Mesothelial cell of epicardium (in vitro differentiated cells): ENCODE measurements at regions not wholly inside any gene's neighbourhood (a gene's known extent, or its start where the extent isn't known, plus 50 kb on each side); places are given as distances from the start of the nearest gene placed in this dataset.

Source experiments
- DNase-seq, 2 experiments: peaks; one replicate each; pipeline ENCODE4 v3.0.0; 2021; ENCODE audit warnings: low spot score in 2 of 2; ENCODE audit not compliant: unreplicated experiment in 2 of 2
- H3K27ac Mint-ChIP-seq: 2 replicates; pipeline ENCODE4 v1.8.0; 2021; ENCODE audit warnings: mixed read lengths
- H3K27me3 Mint-ChIP-seq: 2 replicates; pipeline ENCODE4 v1.8.0; 2021; ENCODE audit warnings: low read depth, mixed read lengths
- H3K36me3 Mint-ChIP-seq: 2 replicates; pipeline ENCODE4 v1.8.0; 2021; ENCODE audit warnings: mixed read lengths
- H3K4me1 Mint-ChIP-seq: 2 replicates; pipeline ENCODE4 v1.8.0; 2021; ENCODE audit warnings: mixed read lengths
- H3K4me3 Mint-ChIP-seq: 2 replicates; pipeline ENCODE4 v1.8.0; 2021; ENCODE audit warnings: mild to moderate bottlenecking, moderate library complexity, mixed read lengths
- H3K9me3 Mint-ChIP-seq: 2 replicates; pipeline ENCODE4 v1.8.0; 2021; ENCODE audit warnings: mixed read lengths
- CTCF ChIP-seq: fragments of 200-600 bp; sonication (generic); IDR thresholded peaks from one replicate; pipeline ENCODE4 v1.5.0; 2021; ENCODE audit warnings: antibody characterized with exemption; ENCODE audit not compliant: unreplicated experiment

GRCh38 chr4:121237069-121237399 lies 72.9 kb upstream of the TNIP3 start:
- Mint-ChIP-seq H3K9me3 (peaks cover 7% of the 10 kb centered on the region), H3K27me3 (no peaks in the 10 kb centered on the region), H3K36me3 (no peaks in the 10 kb centered on the region), H3K27ac (no peak overlapping the region), H3K4me1 (peaks cover 17% of the 10 kb centered on the region), H3K4me3 (no peak overlapping the region)
- DNase-seq, result no peak
- no peak for TF ChIP-seq CTCF

- no peak overlapping the region for H3K4me3 Mint-ChIP-seq
- peaks cover 18% of the 10 kb centered on the region for H3K4me1 Mint-ChIP-seq
- TF ChIP-seq CTCF, result no peak
- no peak overlapping the region for H3K27ac Mint-ChIP-seq
- H3K9me3 Mint-ChIP-seq, result peaks cover 7% of the 10 kb centered on the region
- H3K27me3 Mint-ChIP-seq, result no peaks in the 10 kb centered on the region
- no peak for DNase-seq
- no peaks in the 10 kb centered on the region for H3K36me3 Mint-ChIP-seq
Measured at GRCh38 chr4:121236353-121237068, 72.4 kb upstream of the TNIP3 start.

- Mint-ChIP-seq H3K27ac (no peak overlapping the region), H3K9me3 (peaks cover 8% of the 10 kb centered on the region), H3K4me1 (peaks cover 29% of the 10 kb centered on the region), H3K4me3 (no peak overlapping the region), H3K36me3 (no peaks in the 10 kb centered on the region), H3K27me3 (no peaks in the 10 kb centered on the region)
- no peak for DNase-seq
- TF ChIP-seq CTCF, result no peak
Measured at GRCh38 chr4:121233982-121234381, 69.9 kb upstream of the TNIP3 start.

GRCh38 chr4:121229993-121230392 lies 65.9 kb upstream of the TNIP3 start:
- Mint-ChIP-seq H3K4me1 (peaks cover 63% of the 10 kb centered on the region), H3K9me3 (peaks cover 3% of the 10 kb centered on the region), H3K27me3 (no peaks in the 10 kb centered on the region), H3K27ac (peak overlapping the region; percentile 8), H3K36me3 (no peaks in the 10 kb centered on the region), H3K4me3 (no peak overlapping the region)
- DNase-seq, result no peak
- no peak for TF ChIP-seq CTCF

GRCh38 chr4:121228848-121229247 lies 64.7 kb upstream of the TNIP3 start:
- H3K9me3 Mint-ChIP-seq, result peaks cover 3% of the 10 kb centered on the region
- no peak for DNase-seq
- peak overlapping the region; percentile 73 for H3K27ac Mint-ChIP-seq
- no peaks in the 10 kb centered on the region for H3K27me3 Mint-ChIP-seq
- TF ChIP-seq CTCF, result no peak
- H3K36me3 Mint-ChIP-seq, result no peaks in the 10 kb centered on the region
- H3K4me1 Mint-ChIP-seq, result peaks cover 60% of the 10 kb centered on the region
- no peak overlapping the region for H3K4me3 Mint-ChIP-seq
